Body of pancreas (tissue), 4 donors: ENCODE measurements at regions not wholly inside any gene's neighbourhood (a gene's known extent, or its start where the extent isn't known, plus 50 kb on each side); places are given as distances from the start of the nearest gene placed in this dataset.

Experiments used
- ATAC-seq: fragments of 150-250 bp; one replicate; pipeline ENCODE4 v1.9.1; 2016
- DNase-seq, 4 donors: peaks; one replicate each; pipeline ENCODE4 v3.0.0-alpha.2; 2019
- H3K27ac ChIP-seq, 4 donors: fragments of 200-600 bp; sonication (generic); 1 replicate in 3 of 4; 2 replicates in 1 of 4; pipeline versions ENCODE4 v1.5.1 to v1.6.1; 2016 to 2019; ENCODE audit warnings: mild to moderate bottlenecking in 1 of 4, mixed read lengths in 1 of 4, moderate library complexity in 1 of 4
- H3K27me3 ChIP-seq, 2 donors: fragments of 200-600 bp; sonication (generic); one replicate each; pipeline ENCODE4 v1.6.0; 2016; ENCODE audit warnings: mild to moderate bottlenecking in 1 of 2
- H3K36me3 ChIP-seq, 2 donors: fragments of 200-600 bp; sonication (generic); replicated peaks in 1 of 2; 2 replicates each; pipeline ENCODE4 v1.5.1; 2016; ENCODE audit warnings: low read depth in 2 of 2; ENCODE audit not compliant: insufficient read depth in 1 of 2
- H3K4me1 ChIP-seq: fragments of 200-600 bp; sonication (generic); one replicate; pipeline ENCODE4 v1.6.0; 2016
- H3K4me3 ChIP-seq, 2 donors: fragments of 200-600 bp; sonication (generic); 1 replicate in 1 of 2; 2 replicates in 1 of 2; pipeline ENCODE4 v1.5.1; 2016 to 2019
- H3K9me3 ChIP-seq, 3 donors: fragments of 200-600 bp; sonication (generic); 1 replicate in 2 of 3; 2 replicates in 1 of 3; pipeline ENCODE4 v1.5.1; 2016
- POLR2A ChIP-seq, 3 donors: fragments of 450-650 bp; IDR thresholded peaks; one replicate each; pipeline ENCODE4 v1.6.1; 2016; ENCODE audit warnings: antibody characterized with exemption in 3 of 3, mild to moderate bottlenecking in 2 of 3
- WGBS, 2 donors: methylation state at CpG; one replicate each; pipeline ENCODE4 v1.1.5; 2017; 5-methylcytosine and 5-hydroxymethylcytosine counted together
- intact Hi-C: fragments of 100-400 bp; cut with DNase I; formaldehyde crosslinking; loops from one replicate; pipeline ENCODE4 v1.15.1; 2023
- TF ChIP-seq, protein P1 (sequence below), 7 experiments: fragments of 450-650 bp in 4 of 7; fragments of 200-600 bp in 3 of 7; sonication (generic) in 3 of 7; IDR thresholded peaks; one replicate each; pipeline ENCODE4 v1.5.1; 2016 to 2019; ENCODE audit warnings: antibody characterized with exemption in 7 of 7

DNA sequence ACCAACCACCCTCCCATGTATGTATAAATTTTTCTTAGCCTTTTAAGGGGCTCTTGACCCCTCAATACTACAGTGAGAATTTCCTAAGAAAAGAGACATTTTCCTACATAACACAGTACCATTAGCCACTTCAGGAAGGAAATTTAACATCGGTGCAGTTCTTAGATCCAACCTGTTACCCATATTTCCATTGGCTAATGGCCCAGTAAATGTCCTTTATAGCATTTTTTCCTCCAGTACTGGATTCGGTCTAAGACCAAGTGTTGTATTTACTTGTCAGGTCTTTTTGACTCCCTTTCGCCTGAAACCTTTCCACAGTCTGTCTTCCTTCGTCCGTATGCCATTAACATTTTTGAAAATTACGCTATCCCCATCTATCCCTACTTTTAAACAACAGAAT is 173.4 kb upstream of the PMEPA1 start:
- no peak for ATAC-seq
- no peaks in the 10 kb centered on the region for H3K4me1 ChIP-seq
- no peak for DNase-seq
- H3K27me3 ChIP-seq = no peaks in the 10 kb centered on the region
- no peak for TF ChIP-seq POLR2A (IDR thresholded peaks at IDR 0.05)
- TF ChIP-seq, protein P1, sequence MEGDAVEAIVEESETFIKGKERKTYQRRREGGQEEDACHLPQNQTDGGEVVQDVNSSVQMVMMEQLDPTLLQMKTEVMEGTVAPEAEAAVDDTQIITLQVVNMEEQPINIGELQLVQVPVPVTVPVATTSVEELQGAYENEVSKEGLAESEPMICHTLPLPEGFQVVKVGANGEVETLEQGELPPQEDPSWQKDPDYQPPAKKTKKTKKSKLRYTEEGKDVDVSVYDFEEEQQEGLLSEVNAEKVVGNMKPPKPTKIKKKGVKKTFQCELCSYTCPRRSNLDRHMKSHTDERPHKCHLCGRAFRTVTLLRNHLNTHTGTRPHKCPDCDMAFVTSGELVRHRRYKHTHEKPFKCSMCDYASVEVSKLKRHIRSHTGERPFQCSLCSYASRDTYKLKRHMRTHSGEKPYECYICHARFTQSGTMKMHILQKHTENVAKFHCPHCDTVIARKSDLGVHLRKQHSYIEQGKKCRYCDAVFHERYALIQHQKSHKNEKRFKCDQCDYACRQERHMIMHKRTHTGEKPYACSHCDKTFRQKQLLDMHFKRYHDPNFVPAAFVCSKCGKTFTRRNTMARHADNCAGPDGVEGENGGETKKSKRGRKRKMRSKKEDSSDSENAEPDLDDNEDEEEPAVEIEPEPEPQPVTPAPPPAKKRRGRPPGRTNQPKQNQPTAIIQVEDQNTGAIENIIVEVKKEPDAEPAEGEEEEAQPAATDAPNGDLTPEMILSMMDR (IDR thresholded peaks at IDR 0.05) = no peak
- H3K9me3 ChIP-seq = peaks cover 0 to 7% (median 0%) of the 10 kb centered on the region in 3 donors
- H3K4me3 ChIP-seq = no peak overlapping the region
- WGBS, 2 donors = 71 to 76% methylated on average over 6 of the region's 6 CpGs
- intact Hi-C loops = no loop called here
- H3K36me3 ChIP-seq = no peaks in the 10 kb centered on the region
- H3K27ac ChIP-seq = no peak overlapping the region

DNA sequence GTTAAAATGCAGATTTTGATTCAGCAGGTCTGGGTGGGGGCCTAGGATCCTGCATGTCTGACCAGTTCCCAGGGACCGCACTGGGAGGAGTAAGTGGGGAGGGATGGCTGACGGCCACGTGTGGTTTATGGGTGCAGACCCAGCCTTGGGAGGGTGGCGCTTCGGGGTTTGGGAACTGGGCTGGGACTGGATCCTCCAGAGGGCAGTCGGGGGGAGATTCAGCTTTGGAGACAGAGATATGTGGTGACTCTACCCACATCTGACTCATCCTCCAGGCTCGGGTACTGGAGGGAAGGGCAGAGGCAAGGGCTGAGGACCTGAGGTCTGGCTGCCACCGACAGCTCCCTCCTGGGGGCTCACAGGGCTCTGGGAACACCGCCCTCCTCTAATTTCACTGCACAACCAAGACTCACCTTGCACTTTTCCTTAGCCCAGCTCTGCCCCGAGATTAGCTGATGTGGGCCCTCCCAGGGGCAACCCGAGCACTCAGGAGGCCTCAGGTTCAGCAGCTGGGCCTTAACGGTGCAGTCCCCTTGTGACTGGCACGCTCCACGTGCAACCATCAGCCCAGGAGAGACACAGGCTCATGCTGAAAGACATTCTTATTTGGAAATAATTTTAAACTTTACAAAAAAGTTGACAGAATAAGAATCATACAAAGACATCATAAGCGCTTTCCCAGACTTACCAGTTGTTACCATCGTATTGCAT is 172.8 kb upstream of the PMEPA1 start:
- Histone ChIP-seq H3K4me3 (no peak overlapping the region), H3K27ac (no peak overlapping the region), H3K27me3 (no peaks in the 10 kb centered on the region), H3K9me3 (peaks cover 0 to 6% (median 0%) of the 10 kb centered on the region in 3 donors), H3K4me1 (no peaks in the 10 kb centered on the region), H3K36me3 (no peaks in the 10 kb centered on the region)
- no peak for TF ChIP-seq POLR2A (IDR thresholded peaks at IDR 0.05)
- TF ChIP-seq, protein P1 (IDR thresholded peaks at IDR 0.05) = no peak
- 72 to 80% methylated on average over 9 to 16 of the region's 16 CpGs for WGBS, 2 donors
- intact Hi-C loops = no loop called here
- ATAC-seq (no peak), DNase-seq (no peak)

DNA sequence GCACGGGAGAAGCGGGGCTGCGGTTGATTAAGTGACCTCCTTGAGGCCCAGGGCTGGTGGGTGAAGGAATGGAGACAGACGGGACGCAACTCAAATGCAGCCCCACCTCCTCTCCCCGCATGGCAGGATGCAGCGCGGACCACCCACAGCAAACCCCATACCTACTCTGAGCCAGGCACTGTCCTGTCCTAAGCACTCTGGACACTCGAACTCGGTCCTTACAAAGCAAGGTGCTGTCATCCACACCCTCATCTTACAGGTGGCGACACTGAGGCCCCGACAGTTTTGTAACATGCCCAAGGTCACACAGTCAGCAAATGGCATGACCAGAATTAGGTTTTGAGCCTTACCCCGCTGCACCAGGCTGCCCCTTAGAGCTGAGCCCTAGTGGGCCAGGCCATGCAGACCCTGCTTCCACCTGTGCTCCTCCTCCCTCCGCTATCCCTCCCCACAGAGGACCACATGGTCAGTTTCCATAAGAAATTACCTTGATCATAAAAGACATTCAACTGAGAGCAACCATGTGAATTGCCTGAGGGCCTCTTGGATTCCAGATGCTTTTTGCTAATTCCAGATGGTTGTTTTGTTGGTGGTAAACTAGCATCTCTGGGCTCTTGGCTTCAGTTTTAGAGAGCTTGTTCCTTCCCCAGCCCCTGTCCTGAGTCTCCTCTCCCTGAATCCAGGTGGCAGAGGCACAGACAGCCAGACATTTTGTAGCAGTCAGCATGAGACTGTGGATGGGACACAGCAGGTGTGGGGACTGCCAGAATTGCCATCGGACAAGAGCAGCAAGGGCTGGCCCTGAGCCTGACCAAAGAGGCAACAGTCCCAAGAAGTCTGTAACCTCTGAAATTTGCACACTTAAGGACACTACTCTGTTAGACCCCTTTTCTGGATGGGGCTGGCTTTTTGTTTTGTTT is 171.9 kb upstream of the PMEPA1 start:
- ATAC-seq (no peak), DNase-seq (no peak)
- H3K4me3 ChIP-seq = no peak overlapping the region
- no peaks in the 10 kb centered on the region for H3K27me3 ChIP-seq
- H3K27ac ChIP-seq = no peak overlapping the region
- WGBS, 2 donors = 71 to 78% methylated on average over 13 to 15 of the region's 15 CpGs
- no peaks in the 10 kb centered on the region for H3K9me3 ChIP-seq
- H3K4me1 ChIP-seq = no peaks in the 10 kb centered on the region
- intact Hi-C loops = no loop called here
- TF ChIP-seq, protein P1 (IDR thresholded peaks at IDR 0.05) = no peak
- no peak for TF ChIP-seq POLR2A (IDR thresholded peaks at IDR 0.05)
- no peaks in the 10 kb centered on the region for H3K36me3 ChIP-seq

DNA sequence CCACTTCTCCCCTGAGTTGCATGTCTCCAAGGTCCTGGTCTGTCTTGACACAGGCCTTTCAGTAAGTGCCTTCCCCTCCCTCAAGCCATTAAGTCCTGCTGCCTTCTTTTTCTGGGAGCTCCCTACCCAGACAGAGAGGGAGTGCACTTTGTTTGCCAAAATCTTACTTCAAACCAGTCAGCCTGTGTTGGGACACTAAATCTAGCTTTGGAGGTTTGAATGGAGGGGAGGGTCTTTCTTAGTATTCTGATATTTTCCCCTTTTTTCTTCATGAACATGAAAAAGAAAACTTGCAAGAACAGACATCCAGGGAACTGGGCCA is 170.7 kb upstream of the PMEPA1 start:
- no peaks in the 10 kb centered on the region for H3K9me3 ChIP-seq
- no peak overlapping the region for H3K4me3 ChIP-seq
- H3K27ac ChIP-seq = no peak overlapping the region
- no peak for TF ChIP-seq POLR2A (IDR thresholded peaks at IDR 0.05)
- TF ChIP-seq, protein P1 (IDR thresholded peaks at IDR 0.05) = no peak
- no peaks in the 10 kb centered on the region for H3K36me3 ChIP-seq
- intact Hi-C loops = no loop called here
- DNase-seq (no peak), ATAC-seq (no peak)
- no peaks in the 10 kb centered on the region for H3K4me1 ChIP-seq
- no peaks in the 10 kb centered on the region for H3K27me3 ChIP-seq
